ENCODE measurements at regions not wholly inside any gene's neighbourhood (a gene's known extent, or its start where the extent isn't known, plus 50 kb on each side); places are given as distances from the start of the nearest gene placed in this dataset.

DNA sequence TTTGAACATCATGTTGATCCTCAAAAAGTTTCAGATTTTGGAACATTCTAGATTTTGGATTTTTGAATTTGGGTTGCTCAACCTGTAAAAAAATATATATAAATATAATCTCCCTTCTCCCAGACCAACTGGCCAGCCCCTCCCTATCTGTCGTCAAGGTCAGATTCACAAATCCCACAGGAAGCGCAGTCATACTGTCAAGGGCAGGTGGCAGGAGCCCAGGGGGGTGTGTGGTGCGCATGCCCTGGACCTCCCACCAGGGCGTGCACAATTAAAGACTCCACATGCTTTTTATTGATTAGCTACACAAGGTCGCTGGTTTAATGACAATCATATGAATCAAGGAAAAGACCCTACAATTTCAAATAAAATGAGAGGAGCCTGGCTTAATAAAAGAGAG, 77.0 kb upstream of the EEPD1 start:
- DNase-seq = no peak

GRCh38 chr7:36078816-36079360, 74.2 kb upstream of the EEPD1 start:
- no peak for DNase-seq

DNA sequence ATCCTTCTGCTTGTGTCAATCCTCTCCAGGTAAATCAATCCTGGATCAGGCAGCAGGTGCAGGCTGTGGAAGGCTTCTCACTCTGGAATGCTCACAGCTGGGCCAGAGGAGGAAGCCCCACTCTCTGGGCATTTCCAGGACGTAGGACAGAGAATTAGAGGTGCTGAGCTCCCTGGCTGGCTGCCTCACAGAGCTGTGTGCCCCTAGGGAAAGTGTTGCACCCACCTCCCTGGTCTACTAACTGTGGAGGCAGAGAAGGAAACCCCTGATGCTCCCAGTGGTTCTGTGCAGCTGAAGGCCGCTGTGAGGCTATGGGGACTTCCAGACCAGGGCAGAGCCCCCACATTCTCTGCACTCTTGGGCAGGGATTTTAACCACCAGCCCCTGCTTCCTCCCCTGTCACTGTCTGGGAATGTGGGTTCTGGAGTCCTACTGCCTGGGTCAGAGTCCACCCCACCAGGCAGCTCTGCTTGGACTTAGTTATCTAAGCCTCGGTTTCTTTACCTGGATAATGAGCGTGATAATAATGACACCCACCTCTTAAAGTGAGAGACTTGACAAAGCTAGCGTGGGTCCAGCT, 73.5 kb upstream of the EEPD1 start:
- no peak for DNase-seq

- no peak for DNase-seq
Measured at GRCh38 chr7:36080843-36081242, 72.2 kb upstream of the EEPD1 start.

DNA sequence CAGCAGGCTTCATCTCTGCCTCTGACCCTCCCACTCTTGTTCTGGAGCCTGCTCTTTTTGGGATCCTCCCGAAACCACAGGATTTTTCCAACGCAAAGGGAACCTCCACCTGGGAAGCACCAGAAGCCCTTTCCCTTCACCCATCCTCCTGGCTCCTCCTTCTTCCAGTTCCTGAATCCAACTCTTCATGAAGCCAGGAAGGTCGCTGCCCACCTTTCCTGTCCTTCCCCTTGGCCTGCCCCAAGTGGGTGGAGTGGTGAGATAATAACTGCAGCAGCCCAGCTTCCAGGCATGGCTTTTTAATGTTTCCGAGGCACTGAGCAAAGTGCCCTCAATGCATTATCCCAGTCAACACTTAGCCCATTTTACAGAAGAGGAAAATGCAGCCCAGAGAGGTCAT, 70.8 kb upstream of the EEPD1 start:
- no peak for DNase-seq

DNA sequence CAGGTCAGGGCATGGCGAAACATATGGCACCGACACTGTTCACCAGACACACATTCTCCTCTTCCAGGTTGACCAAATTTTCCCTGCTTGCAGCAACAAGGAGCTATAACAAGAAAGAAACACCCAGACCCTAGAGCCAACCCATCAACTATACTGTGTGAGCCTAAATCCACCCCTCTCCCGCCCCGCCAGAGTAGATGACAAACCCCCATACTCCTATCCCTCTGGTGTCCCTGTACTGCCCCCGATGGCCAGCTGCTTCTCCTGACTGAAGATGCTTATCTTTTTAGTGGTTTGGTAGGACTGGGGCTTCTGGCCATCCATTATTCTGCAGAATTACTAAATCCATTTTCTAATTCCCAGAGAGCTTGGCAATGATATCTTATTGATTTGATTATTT, 70.1 kb upstream of the EEPD1 start:
- no peak for DNase-seq

DNA sequence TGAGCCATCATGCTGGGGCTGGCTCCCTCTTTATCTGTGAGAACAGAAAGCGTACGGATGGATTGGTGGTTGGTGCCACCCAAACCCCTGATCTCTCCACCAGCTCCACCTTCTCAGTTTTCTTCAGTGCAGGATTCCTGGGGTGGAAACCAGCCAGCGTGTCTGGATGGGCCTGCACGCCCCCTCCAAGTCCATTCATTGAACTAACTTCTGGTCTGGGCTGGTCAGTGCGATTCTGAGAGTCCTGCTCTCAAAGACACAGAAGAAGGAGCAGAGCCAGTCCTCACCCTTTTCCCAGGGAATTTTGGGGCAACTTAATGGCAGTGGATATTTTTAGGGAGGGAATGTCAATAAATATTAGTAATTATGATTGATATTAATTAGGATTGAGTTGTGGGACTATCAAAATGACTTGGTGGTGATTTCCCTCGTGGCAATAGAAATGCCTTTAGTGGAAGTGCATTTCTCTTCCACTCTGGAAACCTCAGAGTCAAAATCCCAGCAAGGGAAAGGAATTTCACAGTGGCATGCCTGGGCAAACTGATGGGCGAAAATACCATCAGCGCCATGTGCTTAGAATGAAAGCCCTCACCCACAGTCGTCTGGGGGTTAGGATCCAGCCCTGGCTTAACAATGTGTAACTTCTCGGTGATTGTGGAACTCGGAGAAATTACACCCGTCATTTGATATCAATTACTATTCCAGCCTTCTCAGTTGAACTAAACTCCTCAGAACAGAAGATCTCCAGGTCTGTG, 69.3 kb upstream of the EEPD1 start:
- no peak for DNase-seq

GRCh38 chr7:36084485-36085091, 68.5 kb upstream of the EEPD1 start:
- peak; percentile 75 for DNase-seq

DNA sequence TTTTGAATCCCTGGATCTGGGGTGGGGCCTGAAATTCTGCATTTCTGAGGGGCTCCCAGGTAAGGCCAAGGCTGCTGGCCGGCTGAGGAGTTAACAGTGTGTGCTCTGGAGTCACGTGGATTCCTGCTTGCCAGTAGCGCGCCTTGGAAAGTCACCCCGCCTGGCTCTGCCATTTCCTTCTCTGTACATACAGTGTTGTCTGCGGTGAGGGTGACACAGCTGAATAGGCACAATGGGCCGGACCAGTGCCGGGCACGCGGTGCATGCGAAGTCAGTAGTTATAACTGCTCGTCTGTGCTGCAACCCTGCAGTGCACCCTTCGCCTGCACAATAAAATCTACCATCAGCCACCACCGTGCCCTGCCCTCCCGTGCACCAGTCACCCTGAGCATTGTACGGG, 68.0 kb upstream of the EEPD1 start:
- DNase-seq = no peak

GRCh38 chr7:36086571-36086970, 66.5 kb upstream of the EEPD1 start:
- no peak for DNase-seq

DNA sequence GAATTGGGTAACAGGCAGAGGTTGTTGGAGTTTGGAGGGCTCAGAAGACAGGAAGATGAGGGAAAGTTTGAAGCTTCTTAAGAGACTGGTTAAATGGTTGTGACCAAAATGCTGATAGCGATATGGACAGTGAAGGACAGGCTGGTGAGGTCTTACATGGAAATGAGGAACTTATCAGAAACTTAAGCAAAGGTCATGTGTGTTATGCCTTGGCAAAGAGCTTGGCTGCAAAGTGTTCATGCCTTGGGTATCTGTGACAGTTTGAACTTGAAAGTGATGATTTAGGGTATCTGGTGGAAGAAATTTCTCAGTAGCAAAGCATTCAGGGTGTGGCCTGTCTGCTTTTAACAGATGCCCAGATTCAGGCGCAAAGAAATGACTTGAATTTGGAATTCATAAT, 64.5 kb upstream of the EEPD1 start:
- DNase-seq = no peak

GRCh38 chr7:36088966-36089365, 64.1 kb upstream of the EEPD1 start:
- no peak for DNase-seq

DNA sequence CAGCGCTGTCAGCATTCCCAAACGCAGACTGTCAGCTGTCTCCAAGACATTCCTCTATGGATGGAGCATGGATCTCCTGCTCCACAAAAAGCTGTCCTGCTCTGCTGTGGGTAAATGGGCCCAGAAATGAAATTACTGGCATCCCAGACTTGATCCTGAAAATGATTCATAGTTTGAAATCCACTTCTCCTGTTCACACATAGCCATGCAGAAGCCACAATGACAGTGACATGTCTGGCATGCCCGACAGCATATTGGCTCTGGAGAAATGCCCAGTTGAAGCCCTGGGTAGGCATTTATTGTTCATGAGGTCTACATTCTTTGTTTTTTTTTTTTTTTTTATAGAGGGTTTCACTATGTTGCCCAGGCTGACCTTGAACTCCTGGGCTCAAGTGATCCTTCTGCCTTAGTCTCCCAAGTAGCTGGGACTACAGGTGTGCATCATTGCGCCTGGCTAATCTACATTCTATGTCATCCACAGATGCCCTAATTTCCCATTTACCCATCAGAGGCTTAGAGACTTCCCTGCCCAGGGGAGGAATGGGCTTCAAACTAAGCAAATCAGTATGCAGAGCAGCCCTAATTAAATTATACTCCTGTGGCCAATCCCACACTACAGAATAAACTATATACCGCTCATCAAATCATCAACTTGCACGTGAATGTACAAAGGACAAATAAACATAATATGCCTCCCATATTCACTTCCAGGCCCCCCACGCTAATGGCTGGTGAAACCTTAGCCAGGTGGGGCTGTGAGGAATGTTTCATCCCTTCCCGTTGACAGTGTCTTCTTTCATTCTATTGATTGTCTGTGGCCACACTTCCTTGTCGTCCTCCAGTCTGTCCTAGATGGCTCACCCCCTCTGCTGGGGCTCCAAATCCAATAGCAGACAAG, 61.8 kb upstream of the EEPD1 start:
- DNase-seq = no peak

DNA sequence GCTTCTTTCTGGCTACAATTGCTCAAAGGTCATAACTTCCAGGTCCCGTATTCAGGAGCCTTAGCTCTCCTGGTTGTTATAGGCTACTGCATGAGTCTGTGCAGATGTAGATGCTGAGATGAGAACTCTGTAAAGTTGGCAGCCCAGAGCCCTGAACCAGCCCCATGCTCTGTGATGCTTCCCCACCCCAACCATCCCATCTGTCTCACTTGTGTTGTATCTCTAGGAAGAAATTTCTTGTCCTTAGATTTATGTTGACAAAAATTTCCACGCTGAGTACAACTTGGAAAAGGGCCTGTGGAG, 61.2 kb upstream of the EEPD1 start:
- DNase-seq = no peak

DNA sequence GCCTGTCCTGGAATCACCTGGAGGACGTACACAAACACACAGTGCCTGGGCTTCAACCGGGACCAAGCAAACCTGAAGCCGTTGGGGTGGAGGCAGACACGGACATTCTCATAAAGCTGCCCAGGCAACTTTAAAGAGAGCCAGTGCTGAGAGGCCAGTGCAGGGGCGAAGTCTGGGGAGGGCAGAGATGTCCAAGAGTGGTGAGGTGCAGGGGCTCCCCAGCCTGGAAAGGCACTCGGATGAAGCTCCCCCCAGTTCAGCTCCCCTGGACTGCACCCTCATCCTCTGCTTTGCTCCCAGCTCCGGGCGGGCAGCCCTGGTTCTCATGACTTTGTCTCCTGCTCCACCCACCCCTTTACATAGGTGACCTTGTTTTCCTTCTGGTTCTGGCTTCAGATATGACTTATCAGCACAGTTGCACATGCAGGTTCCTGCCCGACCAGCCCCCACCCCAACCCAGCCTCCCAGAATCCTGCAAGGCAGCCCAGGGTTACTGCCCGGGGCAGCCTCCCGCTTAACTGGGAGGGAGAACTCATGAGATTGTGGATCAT, 60.8 kb upstream of the EEPD1 start:
- no peak for DNase-seq

- DNase-seq = no peak
Measured at GRCh38 chr7:36096460-36097095, 56.5 kb upstream of the EEPD1 start.

GRCh38 chr7:36098096-36098495, 55.0 kb upstream of the EEPD1 start:
- no peak for DNase-seq

GRCh38 chr7:36100226-36100625, 52.8 kb upstream of the EEPD1 start:
- DNase-seq = no peak

DNA sequence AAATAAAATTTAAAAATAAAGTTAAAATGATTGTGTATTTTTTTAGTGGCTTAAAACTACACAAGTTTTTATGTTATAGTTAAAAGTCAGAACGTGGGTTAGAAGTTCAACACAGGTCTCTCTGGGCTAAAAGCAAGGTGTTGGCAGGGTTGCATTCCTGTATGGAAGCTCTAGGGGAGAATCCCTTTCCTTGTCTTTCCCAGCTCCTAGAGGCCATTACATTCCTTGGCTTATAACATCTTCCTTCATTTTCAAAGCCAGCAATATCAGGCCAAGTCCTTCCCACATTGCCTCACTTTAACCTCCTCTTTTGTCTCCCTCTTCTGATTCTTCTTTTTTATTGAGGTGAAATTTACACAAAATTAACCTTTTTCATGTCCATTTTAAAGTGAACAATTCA, 52.4 kb upstream of the EEPD1 start:
- DNase-seq = no peak
